HepG2 (cell line): ENCODE measurements at regions not wholly inside any gene's neighbourhood (a gene's known extent, or its start where the extent isn't known, plus 50 kb on each side); places are given as distances from the start of the nearest gene placed in this dataset.

Experiments
- ATAC-seq: fragments of 200-7000 bp; cut with Tn5 transposase; 3 replicates; pipeline ENCODE4 v1.9.1; 2020; ENCODE audit warnings: mild to moderate bottlenecking, moderate library complexity
- BruUV-seq: library from RNA; stranded (reverse); fragments of 400-500 nt; replicated peaks from 2 replicates; lab custom pipeline; 2021; lab: Mats Ljungman, UMichigan
- CTCF ChIA-PET: fragments of 300-600 bp; formaldehyde crosslinking; extraction: SDS; loops from one replicate; lab custom pipeline; 2021; ENCODE audit warnings: low total read pairs, inconsistent platforms, low intra/inter-chr PET ratio; lab: Yijun Ruan, JAX
- POLR2A ChIA-PET: fragments of 350-600 bp; sonication (Branson Sonifier 250); formaldehyde crosslinking; loops from one replicate; lab custom pipeline; 2020; ENCODE audit warnings: antibody characterized with exemption, inconsistent platforms; lab: Yijun Ruan, JAX
- DNase-seq: peaks from one replicate; pipeline ENCODE4 v3.0.0-alpha.2; 2015; ENCODE audit warnings: low spot score
- FAIRE-seq: peaks from 3 replicates; lab custom pipeline; 2011; peaks lifted over from hg19 to GRCh38; lab: Jason Lieb, UNC
- H2AFZ ChIP-seq: one replicate; pipeline ENCODE4 v1.6.1; 2011; ENCODE audit warnings: low read length, inconsistent platforms
- H3K27ac ChIP-seq: fragments of 300-600 bp; 3 replicates; pipeline ENCODE4 v1.8.0; 2011; ENCODE audit warnings: mixed run types, mild to moderate bottlenecking, mixed read lengths, low read length, inconsistent platforms; ENCODE audit not compliant: insufficient read depth; ENCODE audit errors: extremely low read length
- H3K27me3 ChIP-seq, 2 experiments: fragments of 200-600 bp in 1 of 2; 2 replicates in 1 of 2; 3 replicates in 1 of 2; pipeline versions ENCODE4 v1.6.0 to v1.8.0; 2011; ENCODE audit warnings: low read length in 2 of 2, mild to moderate bottlenecking in 2 of 2, moderate library complexity in 2 of 2, inconsistent platforms in 1 of 2; ENCODE audit not compliant: insufficient read depth in 2 of 2, control insufficient read depth in 1 of 2
- H3K36me3 ChIP-seq, 2 experiments: fragments of 200-600 bp in 1 of 2; replicated peaks in 1 of 2; 2 replicates in 1 of 2; 3 replicates in 1 of 2; pipeline versions ENCODE4 v1.5.1 to v1.8.0; 2011; ENCODE audit warnings: low read length in 2 of 2, inconsistent platforms in 1 of 2; ENCODE audit not compliant: insufficient read depth in 2 of 2, control insufficient read depth in 1 of 2
- H3K4me1 ChIP-seq: 2 replicates; pipeline ENCODE4 v1.5.1; 2012; ENCODE audit warnings: low read length, inconsistent platforms; ENCODE audit not compliant: insufficient read depth
- H3K4me2 ChIP-seq: 2 replicates; pipeline ENCODE4 v1.6.0; 2011; ENCODE audit warnings: low read depth, low read length, inconsistent platforms
- H3K4me3 ChIP-seq, 3 experiments: fragments of 200-600 bp in 1 of 3; sonication (generic), shearing (Covaris generic) in 1 of 3; replicated peaks in 1 of 3; 2 replicates each; pipeline ENCODE4 v1.5.1; 2011 to 2016; ENCODE audit warnings: low read length in 3 of 3, inconsistent platforms in 2 of 3, low read depth in 2 of 3, mild to moderate bottlenecking in 2 of 3, control low read depth in 1 of 3, mixed read lengths in 1 of 3; ENCODE audit not compliant: insufficient read depth in 1 of 3
- H3K79me2 ChIP-seq: one replicate; pipeline ENCODE4 v1.6.1; 2011; ENCODE audit warnings: low read length, inconsistent platforms; ENCODE audit not compliant: insufficient read depth
- H3K9ac ChIP-seq: 2 replicates; pipeline ENCODE4 v1.6.0; 2011; ENCODE audit warnings: mild to moderate bottlenecking, low read depth, low read length, inconsistent platforms; ENCODE audit not compliant: insufficient read depth
- H3K9me3 ChIP-seq: 2 replicates; pipeline ENCODE4 v1.5.1; 2012; ENCODE audit warnings: mild to moderate bottlenecking, low read length
- H4K20me1 ChIP-seq: 2 replicates; pipeline ENCODE4 v1.6.0; 2011; ENCODE audit warnings: inconsistent platforms, mild to moderate bottlenecking, low read length, moderate library complexity; ENCODE audit not compliant: insufficient read depth
- ATF3 ChIP-seq: sonication (generic); formaldehyde crosslinking; IDR thresholded peaks from 2 replicates; pipeline ENCODE4 v1.4.0; 2020; ENCODE audit warnings: missing genetic modification reagents
- FOSL1 ChIP-seq: sonication (generic); formaldehyde crosslinking; IDR thresholded peaks from 2 replicates; pipeline ENCODE4 v1.9.0; 2021; ENCODE audit warnings: missing genetic modification reagents, borderline replicate concordance
- ZNF44 ChIP-seq: sonication (generic); formaldehyde crosslinking; IDR thresholded peaks from 2 replicates; pipeline ENCODE4 v1.5.1; 2020; ENCODE audit warnings: mild to moderate bottlenecking, missing genetic modification reagents
- ZNF644 ChIP-seq: IDR thresholded peaks from 2 replicates; pipeline ENCODE4 v1.6.1; 2016; ENCODE audit warnings: low read depth
- ZNF674 ChIP-seq: sonication (generic); formaldehyde crosslinking; IDR thresholded peaks from 2 replicates; pipeline ENCODE4 v1.5.0; 2020; ENCODE audit warnings: low read depth, mild to moderate bottlenecking, missing genetic modification reagents
- ZNF839 ChIP-seq: sonication (generic); formaldehyde crosslinking; IDR thresholded peaks from 2 replicates; pipeline ENCODE4 v1.4.0; 2020; ENCODE audit warnings: missing genetic modification reagents, mild to moderate bottlenecking, borderline replicate concordance
- WGBS: methylation state at CpG from one replicate; pipeline ENCODE4 v1.1.6; 2017; ENCODE audit warnings: low lambda C conversion rate; 5-methylcytosine and 5-hydroxymethylcytosine counted together
- in situ Hi-C: cut with HindIII; loops from 2 replicates; pipeline ENCODE4 v1.10.0; 2017; ENCODE audit warnings: low pct_unique_long_range_greater_than_20kb; ENCODE audit not compliant: extremely low pct_ligation_motif_present
- intact Hi-C: fragments of 100-400 bp; cut with micrococcal nuclease; formaldehyde crosslinking; loops from one replicate; pipeline ENCODE4 v1.10.0; 2022; ENCODE audit not compliant: unreplicated experiment

GRCh38 chr4:113844369-113844768 is 82.8 kb upstream of the CAMK2D start (continued):
- no peak for TF ChIP-seq ZNF839 (CRISPR knock-in tag)
- no peak for TF ChIP-seq ZNF44 (CRISPR knock-in tag)

GRCh38 chr4:113840861-113841260 is 79.3 kb upstream of the CAMK2D start:
- DNase-seq (no peak), ATAC-seq (no peak), FAIRE-seq (no peak)
- in situ Hi-C loops (no loop called here), intact Hi-C loops (no loop called here)
- BruUV-seq: no TSS peak
- TF ChIP-seq FOSL1 (CRISPR knock-in tag) (no peak), ZNF644 (no peak), ZNF674 (CRISPR knock-in tag) (no peak)
- H3K4me2 ChIP-seq: no peak overlapping the region
- H3K27me3 ChIP-seq: no peaks in the 10 kb centered on the region
- H3K36me3 ChIP-seq: no peaks in the 10 kb centered on the region
- ChIA-PET CTCF (no interaction called here), POLR2A (no interaction called here)
- WGBS: 19% methylated on average over 2 of the region's 2 CpGs
- no peak overlapping the region for H3K4me3 ChIP-seq
- no peaks in the 10 kb centered on the region for H3K4me1 ChIP-seq
- H3K27ac ChIP-seq: no peak overlapping the region
- no peaks in the 10 kb centered on the region for H3K9me3 ChIP-seq
- no peak overlapping the region for H2AFZ ChIP-seq
- H4K20me1 ChIP-seq: no peaks in the 10 kb centered on the region
- no peaks in the 10 kb centered on the region for H3K79me2 ChIP-seq
- H3K9ac ChIP-seq: no peak overlapping the region

GRCh38 chr4:113838460-113838859 is 76.9 kb upstream of the CAMK2D start:
- no peaks in the 10 kb centered on the region for H3K4me1 ChIP-seq
- TF ChIP-seq ATF3: no peak
- TF ChIP-seq, all 625 proteins: peak for 0
- no peaks in the 10 kb centered on the region for H4K20me1 ChIP-seq
- no peaks in the 10 kb centered on the region for H3K79me2 ChIP-seq
- ChIA-PET CTCF (no interaction called here), POLR2A (no interaction called here)
- no peak overlapping the region for H3K27ac ChIP-seq
- FAIRE-seq (no peak), DNase-seq (no peak), ATAC-seq (no peak)
- no peak overlapping the region for H3K4me3 ChIP-seq
- no peaks in the 10 kb centered on the region for H3K27me3 ChIP-seq
- no peaks in the 10 kb centered on the region for H3K9me3 ChIP-seq
- no peak overlapping the region for H2AFZ ChIP-seq
- no TSS peak for BruUV-seq
- H3K9ac ChIP-seq: no peak overlapping the region
- no peak overlapping the region for H3K4me2 ChIP-seq
- in situ Hi-C loops (no loop called here), intact Hi-C loops (no loop called here)
- H3K36me3 ChIP-seq: no peaks in the 10 kb centered on the region
- WGBS: 54% methylated on average over 2 of the region's 2 CpGs
